Heart left ventricle (tissue), 16 donors: ENCODE measurements at regions not wholly inside any gene's neighbourhood (a gene's known extent, or its start where the extent isn't known, plus 50 kb on each side); places are given as distances from the start of the nearest gene placed in this dataset.

Experiments
- ATAC-seq, 4 donors: fragments of 200-7000 bp; cut with Tn5 transposase; one replicate each; pipeline ENCODE4 v1.9.1; 2020 to 2022; ENCODE audit warnings: moderate library complexity in 4 of 4, mild to moderate bottlenecking in 3 of 4, moderate number of reproducible peaks in 1 of 4
- DNase-seq, 5 donors: peaks; one replicate each; pipeline ENCODE4 v3.0.0-alpha.2; 2020
- H3K27ac ChIP-seq, 12 donors: fragments of 200-600 bp; sonication (generic) in 4 of 12; one replicate each; pipeline versions ENCODE4 v1.5.0 to v1.8.0; 2016 to 2022; ENCODE audit warnings: mild to moderate bottlenecking in 2 of 12
- H3K27me3 ChIP-seq, 9 donors: fragments of 200-600 bp; sonication (generic) in 2 of 9; one replicate each; pipeline versions ENCODE4 v1.5.1 to v1.8.0; 2016 to 2022; ENCODE audit warnings: mild to moderate bottlenecking in 3 of 9
- H3K36me3 ChIP-seq, 9 donors: fragments of 200-600 bp; sonication (generic) in 2 of 9; one replicate each; pipeline versions ENCODE4 v1.5.0 to v1.8.0; 2018 to 2022; ENCODE audit warnings: mild to moderate bottlenecking in 2 of 9
- H3K4me1 ChIP-seq, 12 donors: fragments of 200-600 bp; sonication (generic) in 4 of 12; one replicate each; pipeline versions ENCODE4 v1.5.0 to v1.8.0; 2016 to 2022; ENCODE audit warnings: mild to moderate bottlenecking in 3 of 12
- H3K4me3 ChIP-seq, 12 donors: fragments of 200-600 bp; sonication (generic) in 4 of 12; one replicate each; pipeline versions ENCODE4 v1.5.0 to v1.8.0; 2017 to 2022; ENCODE audit warnings: mild to moderate bottlenecking in 9 of 12, moderate library complexity in 4 of 12
- H3K9me3 ChIP-seq, 12 donors: fragments of 200-600 bp; sonication (generic) in 4 of 12; one replicate each; pipeline versions ENCODE4 v1.5.0 to v1.8.0; 2016 to 2022; ENCODE audit warnings: mild to moderate bottlenecking in 1 of 12
- CTCF ChIP-seq, 12 donors: fragments of 200-600 bp; sonication (generic) in 4 of 12; IDR thresholded peaks; one replicate each; pipeline versions ENCODE4 v1.5.0 to v1.8.0; 2018 to 2022; ENCODE audit warnings: antibody characterized with exemption in 12 of 12, mild to moderate bottlenecking in 5 of 12
- POLR2A ChIP-seq, 2 donors: fragments of 450-650 bp; IDR thresholded peaks; one replicate each; pipeline ENCODE4 v1.6.1; 2017; ENCODE audit warnings: antibody characterized with exemption in 2 of 2, mild to moderate bottlenecking in 2 of 2, moderate library complexity in 2 of 2
- WGBS, 4 donors: extraction: QIAGEN DNeasy Blood & Tissue Kit in 2 of 4; methylation state at CpG; one replicate each; pipeline versions ENCODE4 v1.1.5 to v1.1.7; 2013 to 2018; 5-methylcytosine and 5-hydroxymethylcytosine counted together
- intact Hi-C, 10 donors: fragments of 100-400 bp; cut with DNase I; formaldehyde crosslinking; loops; one replicate each; pipeline versions ENCODE4 v1.11.1 to v1.14.2; 2022
- donor health status: ischemic (EF 13 %, LVEDD 7.1; RV severe dilation, severe dysfunction).
- donor health status: healthy with polysubstance abuse.
- donor health status: DM: no; HTN: yes; CAD: no.
- donor health status: DM: no; HTN: no; CAD: no.
- donor health status: ischemic (EF 25% LVEDD 6.9; RV normal size, moderate dysfunction).
- donor health status: ischemic (EF 25% LVEDD 5.7; RV mildly dilated, moderate dysfunction).
- donor health status: healthy.
- donor health status: DM: yes; HTN: yes; CAD: no.
- donor health status: ischemic (EF 35%, LVEDD 5.7; RV mildly dilated, moderate dysfunction).
- donor health status: nonischemic (EF 11% LVEDD 7.7; RV severe dilation, severe dysfunction).
- donor health status: DM: yes; HTN: yes; CAD: no.
- donor health status: PGD.
- donor health status: ischemic (EF 29% LVEDD 5.4; RV normal size, mild dysfunction).
- donor health status: nonischemic (EF 23%, LVEDD 6.1; RV moderate dilation, normal function).

GRCh38 chr13:37457612-37458011, 141.0 kb downstream of the POSTN start:
- Histone ChIP-seq H3K9me3 (peaks cover 0 to 4% (median 0%) of the 10 kb centered on the region in 12 donors), H3K27me3 (no peaks in the 10 kb centered on the region), H3K4me1 (no peaks in the 10 kb centered on the region), H3K36me3 (no peaks in the 10 kb centered on the region), H3K4me3 (no peak overlapping the region), H3K27ac (no peak overlapping the region)
- ATAC-seq (no peak), DNase-seq (no peak)
- WGBS, 4 donors = 81 to 88% (median 81%) methylated on average over 4 of the region's 4 CpGs
- TF ChIP-seq POLR2A (IDR thresholded peaks at IDR 0.05) (no peak), CTCF (IDR thresholded peaks at IDR 0.05) (no peak)
- intact Hi-C loops = no loop called here

GRCh38 chr13:37456506-37456905, 142.1 kb downstream of the POSTN start:
- Histone ChIP-seq H3K4me3 (no peak overlapping the region), H3K9me3 (peaks cover 0 to 4% (median 0%) of the 10 kb centered on the region in 12 donors), H3K27ac (no peak overlapping the region), H3K4me1 (no peaks in the 10 kb centered on the region), H3K36me3 (no peaks in the 10 kb centered on the region), H3K27me3 (no peaks in the 10 kb centered on the region)
- ATAC-seq (no peak), DNase-seq (no peak)
- intact Hi-C loops = no loop called here
- WGBS, 4 donors = 65 to 87% (median 86%) methylated on average over 4 of the region's 4 CpGs
- TF ChIP-seq POLR2A (IDR thresholded peaks at IDR 0.05) (no peak), CTCF (IDR thresholded peaks at IDR 0.05) (no peak)

- TF ChIP-seq POLR2A (IDR thresholded peaks at IDR 0.05) = no peak
- TF ChIP-seq CTCF (IDR thresholded peaks at IDR 0.05) = no peak
- Histone ChIP-seq H3K36me3 (no peaks in the 10 kb centered on the region), H3K9me3 (peaks cover 0 to 4% (median 0%) of the 10 kb centered on the region in 12 donors), H3K27ac (no peak overlapping the region), H3K27me3 (no peaks in the 10 kb centered on the region), H3K4me3 (no peak overlapping the region), H3K4me1 (no peaks in the 10 kb centered on the region)
- intact Hi-C loops = no loop called here
- 73 to 81% (median 77%) methylated on average over 1 of the region's 1 CpG for WGBS, 4 donors
- DNase-seq = no peak
- ATAC-seq = no peak
Observed at GRCh38 chr13:37456041-37456440, 142.5 kb downstream of the POSTN start.

GRCh38 chr13:37453246-37453645, 145.3 kb downstream of the POSTN start:
- no peaks in the 10 kb centered on the region for H3K36me3 ChIP-seq
- peaks cover 0 to 4% (median 0%) of the 10 kb centered on the region in 12 donors for H3K9me3 ChIP-seq
- no peak for DNase-seq
- WGBS, 4 donors = 73 to 80% (median 77%) methylated on average over 2 of the region's 2 CpGs
- H3K4me1 ChIP-seq = no peaks in the 10 kb centered on the region
- H3K27ac ChIP-seq = no peak overlapping the region
- H3K27me3 ChIP-seq = no peaks in the 10 kb centered on the region
- no peak overlapping the region for H3K4me3 ChIP-seq
- intact Hi-C loops = no loop called here
- ATAC-seq = no peak
- TF ChIP-seq CTCF (IDR thresholded peaks at IDR 0.05) = no peak
- no peak for TF ChIP-seq POLR2A (IDR thresholded peaks at IDR 0.05)
